ENCODE measurements at regions not wholly inside any gene's neighbourhood (a gene's known extent, or its start where the extent isn't known, plus 50 kb on each side); places are given as distances from the start of the nearest gene placed in this dataset.

DNA sequence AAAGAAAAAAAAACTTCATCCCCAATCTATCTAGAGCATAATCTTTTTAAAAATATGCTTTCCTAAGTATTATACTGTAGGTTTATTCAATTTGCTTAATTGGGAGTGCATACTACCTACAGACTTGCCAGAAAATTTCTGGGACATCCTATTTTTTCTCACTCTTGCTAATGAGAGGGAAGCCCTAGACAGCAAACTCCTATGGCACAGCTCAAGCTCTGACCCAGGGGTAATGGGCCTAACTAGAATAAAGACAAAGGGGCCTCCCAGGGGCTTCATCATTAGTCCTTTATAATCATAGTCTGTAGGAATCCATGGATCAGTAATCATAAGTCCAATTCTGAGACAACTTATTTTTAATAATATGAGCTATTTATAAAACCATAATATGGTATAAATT, 142.6 kb upstream of the ITGA4 start:
- no peak for TF ChIP-seq POLR2A (IDR thresholded peaks at IDR 0.05; ENCODE audit: low read depth, low read length)
- TF ChIP-seq CHD1 (IDR thresholded peaks at IDR 0.05; ENCODE audit: low read depth, low read length): no peak
- TF ChIP-seq, protein P1, sequence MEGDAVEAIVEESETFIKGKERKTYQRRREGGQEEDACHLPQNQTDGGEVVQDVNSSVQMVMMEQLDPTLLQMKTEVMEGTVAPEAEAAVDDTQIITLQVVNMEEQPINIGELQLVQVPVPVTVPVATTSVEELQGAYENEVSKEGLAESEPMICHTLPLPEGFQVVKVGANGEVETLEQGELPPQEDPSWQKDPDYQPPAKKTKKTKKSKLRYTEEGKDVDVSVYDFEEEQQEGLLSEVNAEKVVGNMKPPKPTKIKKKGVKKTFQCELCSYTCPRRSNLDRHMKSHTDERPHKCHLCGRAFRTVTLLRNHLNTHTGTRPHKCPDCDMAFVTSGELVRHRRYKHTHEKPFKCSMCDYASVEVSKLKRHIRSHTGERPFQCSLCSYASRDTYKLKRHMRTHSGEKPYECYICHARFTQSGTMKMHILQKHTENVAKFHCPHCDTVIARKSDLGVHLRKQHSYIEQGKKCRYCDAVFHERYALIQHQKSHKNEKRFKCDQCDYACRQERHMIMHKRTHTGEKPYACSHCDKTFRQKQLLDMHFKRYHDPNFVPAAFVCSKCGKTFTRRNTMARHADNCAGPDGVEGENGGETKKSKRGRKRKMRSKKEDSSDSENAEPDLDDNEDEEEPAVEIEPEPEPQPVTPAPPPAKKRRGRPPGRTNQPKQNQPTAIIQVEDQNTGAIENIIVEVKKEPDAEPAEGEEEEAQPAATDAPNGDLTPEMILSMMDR (conservative IDR thresholded peaks at IDR 0.05; ENCODE audit: low read depth, low read length): no peak
- no peak for TF ChIP-seq ELK1 (IDR thresholded peaks at IDR 0.05; ENCODE audit: borderline replicate concordance, low read depth, low read length)
